HG03103 (cell line): ENCODE measurements at regions not wholly inside any gene's neighbourhood (a gene's known extent, or its start where the extent isn't known, plus 50 kb on each side); places are given as distances from the start of the nearest gene placed in this dataset.

ENCODE experiments used
- ATAC-seq: cut with Tn5 transposase; IDR thresholded peaks from one replicate; pipeline ENCODE4 v1.9.1; 2021; ENCODE audit warnings: low read depth; ENCODE audit not compliant: unreplicated experiment

GRCh38 chr2:7280790-7281189 is 363.6 kb downstream of the RNF144A start:
- peak; percentile 71 for ATAC-seq

- no peak for ATAC-seq
These were observed 364.3 kb downstream of the RNF144A start for GRCh38 chr2:7281231-7282201.

DNA sequence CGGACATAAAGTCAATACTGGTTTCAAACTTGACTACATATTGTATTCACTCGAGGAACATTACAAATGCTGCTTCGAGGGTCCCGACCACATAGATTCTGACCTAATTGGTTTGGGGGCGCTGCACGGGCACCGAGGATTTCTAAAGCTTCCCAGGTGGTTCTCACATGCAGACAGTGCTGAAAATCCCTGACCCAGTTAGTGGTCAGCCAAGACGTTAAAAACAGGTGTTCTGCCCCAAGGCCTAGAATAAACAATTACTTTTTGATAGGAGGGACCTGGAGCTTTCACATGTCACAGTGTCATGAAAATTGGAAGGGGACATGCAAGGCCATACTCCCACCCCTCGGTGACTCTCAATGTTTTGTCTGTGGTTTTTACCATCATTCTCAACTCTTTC is 368.9 kb downstream of the RNF144A start:
- ATAC-seq = no peak

DNA sequence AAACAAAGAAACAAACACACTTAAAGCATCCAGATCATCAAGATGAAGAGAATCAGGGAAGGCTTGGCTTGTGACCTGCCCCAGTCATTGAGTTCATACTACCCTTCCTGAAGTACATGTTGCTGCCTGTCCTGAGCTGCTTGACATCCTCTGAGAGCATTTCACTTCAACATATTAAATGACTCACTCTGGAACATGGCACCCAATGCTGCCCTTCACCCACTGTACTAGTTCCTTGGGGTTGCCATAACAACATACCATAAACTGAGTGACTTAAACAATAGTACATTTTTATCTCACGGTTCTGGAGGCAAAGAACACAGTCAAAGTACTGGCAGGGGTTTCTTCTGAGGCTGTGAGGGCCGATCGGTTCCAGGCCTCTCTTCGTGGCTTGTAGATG is 371.3 kb downstream of the RNF144A start:
- ATAC-seq = no peak

- ATAC-seq = no peak
These were observed 372.5 kb downstream of the RNF144A start for GRCh38 chr2:7289697-7290096.

DNA sequence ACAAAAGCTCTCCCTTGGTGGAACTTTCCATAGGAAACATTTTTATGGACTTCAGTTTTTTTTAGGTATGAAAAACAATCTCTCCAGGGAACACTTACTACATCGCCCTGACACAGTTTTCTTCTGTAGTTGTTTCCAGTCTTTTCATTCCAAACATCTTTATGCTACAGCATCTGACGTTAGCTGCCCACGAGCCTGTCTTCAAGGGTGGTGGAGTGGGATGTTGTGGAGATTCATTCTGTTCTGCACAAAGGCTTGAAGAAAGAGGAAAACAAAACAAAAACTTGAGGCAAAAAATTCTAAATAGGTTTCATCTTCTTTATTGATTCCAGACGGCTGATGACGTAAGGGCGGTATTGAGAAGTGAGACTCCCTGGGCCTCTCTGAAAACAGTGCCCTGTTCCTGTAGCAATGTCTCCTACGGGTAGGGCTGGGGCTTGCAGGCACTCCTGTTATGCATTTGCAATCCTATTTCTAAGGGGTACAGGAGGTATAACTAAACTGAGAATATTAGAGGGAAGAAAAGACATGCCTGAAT is 375.0 kb downstream of the RNF144A start:
- ATAC-seq = no peak

DNA sequence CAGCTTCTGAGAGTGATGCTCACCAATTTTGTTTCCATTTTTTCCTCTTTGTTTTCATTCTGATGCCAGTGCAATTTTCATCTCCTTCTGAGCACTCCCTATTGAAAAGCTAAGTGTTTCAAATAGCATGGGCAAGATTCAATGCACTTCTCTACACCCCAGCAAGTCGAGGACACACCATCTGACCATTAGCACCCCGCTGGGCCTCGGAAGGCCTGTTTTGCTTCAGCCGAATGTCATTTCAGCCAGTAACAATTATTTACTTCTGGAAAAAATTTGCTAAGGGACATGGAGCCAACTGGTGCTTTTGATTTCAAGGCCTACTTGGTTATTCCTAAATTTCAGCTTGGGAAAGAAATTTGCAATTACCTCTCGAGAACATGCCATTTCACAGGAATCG is 392.4 kb downstream of the RNF144A start:
- ATAC-seq = no peak

DNA sequence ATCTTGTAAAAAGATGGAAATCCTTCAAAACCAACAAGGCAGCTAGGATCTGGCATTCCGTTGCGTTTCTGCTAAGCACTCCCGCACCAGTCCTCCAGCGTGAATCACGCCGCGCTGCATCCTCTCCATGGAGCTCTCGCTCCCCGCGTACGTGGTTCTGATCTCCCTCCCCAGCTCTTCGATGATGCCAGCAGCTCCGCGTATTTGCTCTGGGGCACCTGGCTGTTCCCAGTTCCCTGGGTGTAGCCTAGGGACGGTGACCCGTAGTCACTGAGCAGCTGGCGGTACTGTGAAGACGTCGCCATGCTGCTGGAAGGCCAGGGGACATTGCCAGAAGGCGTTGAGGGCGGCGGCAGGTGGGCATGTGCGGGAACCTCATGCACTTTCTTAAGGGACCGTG is 407.5 kb downstream of the RNF144A start:
- no peak for ATAC-seq

GRCh38 chr2:7325186-7325585 is 408.0 kb downstream of the RNF144A start:
- ATAC-seq = no peak

- ATAC-seq = no peak
These were observed 412.3 kb downstream of the RNF144A start for GRCh38 chr2:7329465-7329864.

DNA sequence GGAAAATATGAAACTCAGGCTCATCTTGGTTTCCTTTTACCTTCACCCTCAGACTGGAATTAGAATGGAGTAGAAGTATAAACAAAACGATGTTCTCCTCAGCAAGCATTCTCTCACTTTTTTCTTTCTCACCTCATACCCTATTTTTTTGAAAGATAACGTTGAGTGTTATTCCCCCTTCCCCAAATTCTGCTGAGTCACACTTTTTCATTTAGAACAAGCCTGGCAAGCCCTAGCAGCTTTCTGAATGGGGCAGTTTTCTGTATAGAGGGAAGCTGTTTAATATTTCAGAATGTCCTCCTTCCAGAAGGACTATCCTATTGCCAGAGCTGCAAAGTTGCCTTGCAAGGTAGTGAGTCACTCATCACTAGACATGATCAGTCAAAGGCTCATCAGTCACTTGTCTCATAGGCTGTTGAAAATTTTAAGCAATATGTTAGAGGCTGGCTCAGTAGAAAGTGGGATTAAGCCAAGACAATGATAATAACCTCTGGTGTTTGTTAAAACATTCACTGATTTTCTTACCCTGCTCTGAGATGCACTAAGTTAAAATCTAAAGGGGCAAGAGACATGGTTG is 416.1 kb downstream of the RNF144A start:
- ATAC-seq = no peak

- ATAC-seq = no peak
These were observed 416.8 kb downstream of the RNF144A start for GRCh38 chr2:7333960-7334493.

- no peak for ATAC-seq
These were observed 421.7 kb downstream of the RNF144A start for GRCh38 chr2:7338961-7339360.

DNA sequence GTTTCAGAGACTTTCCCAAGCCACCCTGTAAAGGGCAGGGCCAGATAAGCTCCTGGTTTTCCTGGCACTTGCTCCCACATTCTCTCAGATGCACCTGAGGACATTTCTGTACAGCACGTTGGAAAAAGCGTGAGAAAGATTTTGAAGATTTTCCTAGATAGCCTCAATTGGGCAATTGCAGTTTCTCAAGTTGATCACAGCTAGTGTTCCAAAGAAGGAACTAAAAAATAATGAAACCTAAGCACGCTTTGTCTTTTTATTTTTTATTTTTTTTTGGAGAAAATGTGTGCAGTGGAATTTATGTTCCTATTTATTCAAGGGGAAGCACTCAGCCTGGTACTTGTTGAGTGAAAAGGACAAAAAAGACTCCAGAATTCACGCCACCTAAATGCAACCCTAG is 429.1 kb downstream of the RNF144A start:
- no peak for ATAC-seq

DNA sequence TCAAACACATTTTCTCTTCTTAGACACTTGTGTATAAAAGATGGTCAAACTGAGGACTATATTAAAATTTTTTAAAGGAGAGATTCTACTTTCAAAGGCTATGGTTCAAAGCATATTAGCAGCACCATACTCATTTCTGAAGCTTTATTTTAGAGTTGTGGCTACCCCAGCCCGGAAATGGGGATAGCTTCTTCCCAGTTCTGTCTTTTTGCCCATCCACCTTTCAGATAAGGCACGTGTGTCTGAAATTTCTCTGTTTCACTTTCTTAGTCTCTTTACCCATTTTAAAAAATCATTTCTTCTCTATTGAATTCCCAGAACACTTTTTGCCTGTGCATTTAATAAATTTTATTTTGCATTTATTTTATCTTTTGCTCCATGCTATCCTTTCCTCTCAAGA is 431.5 kb downstream of the RNF144A start:
- ATAC-seq = peak; percentile 88

GRCh38 chr2:7352191-7352590 is 435.0 kb downstream of the RNF144A start:
- ATAC-seq = no peak

- ATAC-seq = no peak
These were observed 436.4 kb downstream of the RNF144A start for GRCh38 chr2:7353571-7353970.

GRCh38 chr2:7355781-7356180 is 438.6 kb downstream of the RNF144A start:
- ATAC-seq = no peak

DNA sequence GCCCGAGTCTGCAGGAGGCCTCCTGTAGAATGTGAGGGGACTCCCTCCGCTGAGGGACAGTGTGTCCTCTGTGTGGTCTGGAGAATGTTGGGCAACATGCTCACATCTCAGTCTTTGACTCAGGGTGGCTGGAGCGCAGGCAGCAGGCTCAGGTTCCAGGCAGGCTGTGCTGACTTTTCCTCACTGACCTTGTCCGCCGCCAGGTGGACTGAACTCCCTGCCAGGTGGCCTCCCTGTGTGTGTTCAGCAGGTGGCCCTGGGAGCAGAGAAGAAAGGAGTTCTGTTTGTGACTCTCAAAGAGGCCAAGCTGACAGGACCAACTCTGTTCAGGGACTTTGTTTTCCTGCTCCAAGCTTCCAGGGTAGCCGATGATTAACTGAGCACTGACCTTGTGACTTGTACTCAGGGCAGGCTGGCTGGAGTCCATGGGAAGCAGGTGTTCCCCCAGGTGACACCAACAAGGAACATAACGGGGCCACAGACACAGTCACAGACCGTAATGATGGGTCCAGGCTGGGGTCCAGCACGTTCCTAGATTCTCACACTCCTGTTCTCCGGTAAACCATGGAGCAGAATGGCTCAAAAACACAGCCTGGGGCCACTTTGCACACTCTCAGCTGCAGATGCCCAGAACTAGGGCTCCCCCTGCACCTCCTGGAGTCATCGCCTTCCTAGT is 439.8 kb downstream of the RNF144A start:
- no peak for ATAC-seq

DNA sequence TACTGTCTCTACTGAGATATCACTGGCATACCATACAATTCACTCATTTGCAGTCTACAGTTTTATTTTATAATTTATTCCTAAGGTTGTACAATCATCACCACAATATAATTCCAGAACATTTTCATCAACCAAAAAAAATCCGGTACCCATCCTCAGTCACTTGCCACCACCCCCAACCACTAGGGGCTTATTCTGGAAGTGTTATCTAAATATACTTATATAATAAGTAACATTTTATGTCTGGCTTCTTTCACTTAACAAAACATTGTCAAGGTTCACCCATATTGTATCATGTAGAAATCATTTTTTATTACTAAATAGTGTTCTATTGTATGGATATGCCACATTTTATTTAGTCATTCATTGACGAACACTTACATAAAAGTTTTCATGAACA is 440.8 kb downstream of the RNF144A start:
- ATAC-seq = no peak

DNA sequence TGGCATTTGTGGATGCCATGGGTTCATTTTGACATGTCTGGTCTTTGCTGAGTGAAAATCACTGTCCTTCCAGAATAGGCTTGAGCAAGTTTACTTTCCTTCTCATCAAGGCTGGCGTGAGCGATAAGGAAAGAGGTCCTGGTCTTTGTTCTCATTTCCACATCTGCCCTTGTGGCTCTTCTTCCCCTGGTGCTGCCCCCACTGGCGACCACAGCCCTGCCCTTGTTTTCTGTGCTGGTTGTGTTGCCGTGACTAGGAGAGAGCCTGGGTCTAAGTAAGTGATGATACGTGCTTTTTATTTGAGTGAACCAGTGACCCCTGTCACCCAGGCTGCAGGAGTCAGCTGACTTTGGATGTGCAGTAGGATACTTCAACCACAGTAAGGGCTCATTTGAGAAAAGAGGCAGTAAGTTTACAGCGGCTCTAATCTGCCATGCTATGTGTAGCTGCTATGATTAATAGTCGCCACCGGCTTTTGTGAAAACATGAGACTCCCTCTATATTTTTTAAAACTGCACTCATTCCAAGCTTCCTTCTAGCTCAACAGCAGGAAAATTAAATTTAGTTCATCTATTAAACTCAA is 441.7 kb downstream of the RNF144A start:
- no peak for ATAC-seq
